HepG2 (cell line): ENCODE measurements at regions not wholly inside any gene's neighbourhood (a gene's known extent, or its start where the extent isn't known, plus 50 kb on each side); places are given as distances from the start of the nearest gene placed in this dataset.

ENCODE experiments used
- ATAC-seq: fragments of 200-7000 bp; cut with Tn5 transposase; 3 replicates; pipeline ENCODE4 v1.9.1; 2020; ENCODE audit warnings: mild to moderate bottlenecking, moderate library complexity
- BruUV-seq: library from RNA; stranded (reverse); fragments of 400-500 nt; replicated peaks from 2 replicates; lab custom pipeline; 2021; lab: Mats Ljungman, UMichigan
- CTCF ChIA-PET: fragments of 300-600 bp; formaldehyde crosslinking; extraction: SDS; loops from one replicate; lab custom pipeline; 2021; ENCODE audit warnings: low total read pairs, inconsistent platforms, low intra/inter-chr PET ratio; lab: Yijun Ruan, JAX
- POLR2A ChIA-PET: fragments of 350-600 bp; sonication (Branson Sonifier 250); formaldehyde crosslinking; loops from one replicate; lab custom pipeline; 2020; ENCODE audit warnings: antibody characterized with exemption, inconsistent platforms; lab: Yijun Ruan, JAX
- DNase-seq: peaks from one replicate; pipeline ENCODE4 v3.0.0-alpha.2; 2015; ENCODE audit warnings: low spot score
- FAIRE-seq: peaks from 3 replicates; lab custom pipeline; 2011; peaks lifted over from hg19 to GRCh38; lab: Jason Lieb, UNC
- H2AFZ ChIP-seq: one replicate; pipeline ENCODE4 v1.6.1; 2011; ENCODE audit warnings: low read length, inconsistent platforms
- H3K27ac ChIP-seq: fragments of 300-600 bp; 3 replicates; pipeline ENCODE4 v1.8.0; 2011; ENCODE audit warnings: mixed run types, mild to moderate bottlenecking, mixed read lengths, low read length, inconsistent platforms; ENCODE audit not compliant: insufficient read depth; ENCODE audit errors: extremely low read length
- H3K27me3 ChIP-seq, 2 experiments: fragments of 200-600 bp in 1 of 2; 2 replicates in 1 of 2; 3 replicates in 1 of 2; pipeline versions ENCODE4 v1.6.0 to v1.8.0; 2011; ENCODE audit warnings: low read length in 2 of 2, mild to moderate bottlenecking in 2 of 2, moderate library complexity in 2 of 2, inconsistent platforms in 1 of 2; ENCODE audit not compliant: insufficient read depth in 2 of 2, control insufficient read depth in 1 of 2
- H3K36me3 ChIP-seq, 2 experiments: fragments of 200-600 bp in 1 of 2; replicated peaks in 1 of 2; 2 replicates in 1 of 2; 3 replicates in 1 of 2; pipeline versions ENCODE4 v1.5.1 to v1.8.0; 2011; ENCODE audit warnings: low read length in 2 of 2, inconsistent platforms in 1 of 2; ENCODE audit not compliant: insufficient read depth in 2 of 2, control insufficient read depth in 1 of 2
- H3K4me1 ChIP-seq: 2 replicates; pipeline ENCODE4 v1.5.1; 2012; ENCODE audit warnings: low read length, inconsistent platforms; ENCODE audit not compliant: insufficient read depth
- H3K4me2 ChIP-seq: 2 replicates; pipeline ENCODE4 v1.6.0; 2011; ENCODE audit warnings: low read depth, low read length, inconsistent platforms
- H3K4me3 ChIP-seq, 3 experiments: fragments of 200-600 bp in 1 of 3; sonication (generic), shearing (Covaris generic) in 1 of 3; replicated peaks in 1 of 3; 2 replicates each; pipeline ENCODE4 v1.5.1; 2011 to 2016; ENCODE audit warnings: low read length in 3 of 3, inconsistent platforms in 2 of 3, low read depth in 2 of 3, mild to moderate bottlenecking in 2 of 3, control low read depth in 1 of 3, mixed read lengths in 1 of 3; ENCODE audit not compliant: insufficient read depth in 1 of 3
- H3K79me2 ChIP-seq: one replicate; pipeline ENCODE4 v1.6.1; 2011; ENCODE audit warnings: low read length, inconsistent platforms; ENCODE audit not compliant: insufficient read depth
- H3K9ac ChIP-seq: 2 replicates; pipeline ENCODE4 v1.6.0; 2011; ENCODE audit warnings: mild to moderate bottlenecking, low read depth, low read length, inconsistent platforms; ENCODE audit not compliant: insufficient read depth
- H3K9me3 ChIP-seq: 2 replicates; pipeline ENCODE4 v1.5.1; 2012; ENCODE audit warnings: mild to moderate bottlenecking, low read length
- H4K20me1 ChIP-seq: 2 replicates; pipeline ENCODE4 v1.6.0; 2011; ENCODE audit warnings: inconsistent platforms, mild to moderate bottlenecking, low read length, moderate library complexity; ENCODE audit not compliant: insufficient read depth
- CBX5 ChIP-seq: sonication (generic); formaldehyde crosslinking; IDR thresholded peaks from 2 replicates; pipeline ENCODE4 v1.4.0; 2020; ENCODE audit warnings: missing genetic modification reagents, borderline replicate concordance
- CEBPG ChIP-seq: IDR thresholded peaks from 2 replicates; pipeline ENCODE4 v1.6.1; 2016
- HOMEZ ChIP-seq: IDR thresholded peaks from 2 replicates; pipeline ENCODE4 v1.6.1; 2016; ENCODE audit warnings: low read depth
- NAIF1 ChIP-seq: sonication (generic); formaldehyde crosslinking; IDR thresholded peaks from 2 replicates; pipeline ENCODE4 v1.5.0; 2020; ENCODE audit warnings: mild to moderate bottlenecking, missing genetic modification reagents, borderline replicate concordance
- NR2F1 ChIP-seq, 2 experiments: fragments of 450-650 bp in 1 of 2; formaldehyde crosslinking in 1 of 2; IDR thresholded peaks; 2 replicates each; pipeline versions ENCODE4 v1.5.0 to v1.6.1; 2016 to 2020; ENCODE audit warnings: mild to moderate bottlenecking in 1 of 2, missing compliant biosample characterization in 1 of 2, missing genetic modification reagents in 1 of 2, moderate library complexity in 1 of 2
- POLR2A ChIP-seq, 2 experiments: IDR thresholded peaks; 2 replicates each; pipeline ENCODE4 v1.6.1; 2011; ENCODE audit warnings: low read depth in 2 of 2, low read length in 2 of 2, mild to moderate bottlenecking in 1 of 2, moderate library complexity in 1 of 2; ENCODE audit not compliant: insufficient read depth in 1 of 2
- SIN3B ChIP-seq: fragments of 150-350 bp; IDR thresholded peaks from 2 replicates; pipeline ENCODE4 v1.6.1; 2014; ENCODE audit warnings: low read length
- SKIL ChIP-seq: sonication (generic); formaldehyde crosslinking; IDR thresholded peaks from 2 replicates; pipeline ENCODE4 v1.8.0; 2022; ENCODE audit warnings: missing genetic modification reagents, mild to moderate bottlenecking, moderate library complexity, borderline replicate concordance
- ZNF143 ChIP-seq: sonication (generic); formaldehyde crosslinking; IDR thresholded peaks from 2 replicates; pipeline ENCODE4 v1.4.0; 2020; ENCODE audit warnings: missing genetic modification reagents
- ZNF18 ChIP-seq: sonication (generic); formaldehyde crosslinking; IDR thresholded peaks from 2 replicates; pipeline ENCODE4 v1.8.0; 2022; ENCODE audit warnings: mild to moderate bottlenecking, missing genetic modification reagents; ENCODE audit not compliant: insufficient replicate concordance
- ZNF501 ChIP-seq: sonication (generic); formaldehyde crosslinking; IDR thresholded peaks from 2 replicates; pipeline ENCODE4 v1.5.1; 2020; ENCODE audit warnings: mild to moderate bottlenecking, moderate library complexity, missing genetic modification reagents
- ZNF550 ChIP-seq: sonication (generic); formaldehyde crosslinking; IDR thresholded peaks from 2 replicates; pipeline ENCODE4 v1.4.0; 2020; ENCODE audit warnings: mild to moderate bottlenecking, missing genetic modification reagents, borderline replicate concordance
- ZNF567 ChIP-seq: sonication (generic); formaldehyde crosslinking; IDR thresholded peaks from 2 replicates; pipeline ENCODE4 v1.8.1; 2023; ENCODE audit warnings: mild to moderate bottlenecking, missing genetic modification reagents, borderline replicate concordance
- ZNF607 ChIP-seq: sonication (generic); formaldehyde crosslinking; IDR thresholded peaks from 2 replicates; pipeline ENCODE4 v1.5.1; 2020; ENCODE audit warnings: missing genetic modification reagents, mild to moderate bottlenecking, borderline replicate concordance
- ZNF816 ChIP-seq: sonication (generic); formaldehyde crosslinking; IDR thresholded peaks from 2 replicates; pipeline ENCODE4 v1.8.0; 2022; ENCODE audit warnings: missing genetic modification reagents, mild to moderate bottlenecking, borderline replicate concordance
- WGBS: methylation state at CpG from one replicate; pipeline ENCODE4 v1.1.6; 2017; ENCODE audit warnings: low lambda C conversion rate; 5-methylcytosine and 5-hydroxymethylcytosine counted together
- in situ Hi-C: cut with HindIII; loops from 2 replicates; pipeline ENCODE4 v1.10.0; 2017; ENCODE audit warnings: low pct_unique_long_range_greater_than_20kb; ENCODE audit not compliant: extremely low pct_ligation_motif_present
- intact Hi-C: fragments of 100-400 bp; cut with micrococcal nuclease; formaldehyde crosslinking; loops from one replicate; pipeline ENCODE4 v1.10.0; 2022; ENCODE audit not compliant: unreplicated experiment

- no peak for TF ChIP-seq ZNF607 (CRISPR knock-in tag)
- no peak for TF ChIP-seq ZNF501
Measured at GRCh38 chr2:16117791-16118610, 177.7 kb downstream of the MYCN start (continued).

- H3K4me2 ChIP-seq = no peak overlapping the region
- DNase-seq = no peak
- in situ Hi-C loops = no loop called here
- TF ChIP-seq ZNF18 (no peak), HOMEZ (CRISPR knock-in tag) (no peak), ZNF550 (CRISPR knock-in tag) (no peak), NAIF1 (CRISPR knock-in tag) (no peak), CEBPG (CRISPR knock-in tag) (no peak), NR2F1 (CRISPR knock-in tag; IDR thresholded peaks at IDR 0.05) (no peak), POLR2A (IDR thresholded peaks at IDR 0.05; ENCODE audit: insufficient read depth in 1 of 2, low read depth in 2 of 2, low read length in 2 of 2) (no peak), SKIL (CRISPR knock-in tag) (no peak), CBX5 (no peak), ZNF567 (no peak), ZNF816 (no peak), ZNF143 (CRISPR knock-in tag) (no peak), SIN3B (no peak)
Measured at GRCh38 chr2:16117021-16117700, 176.8 kb downstream of the MYCN start.

More at GRCh38 chr2:16117021-16117700, 176.8 kb downstream of the MYCN start:
- no TSS peak for BruUV-seq
- Histone ChIP-seq H3K79me2 (no peaks in the 10 kb centered on the region), H3K4me1 (peaks cover 24% of the 10 kb centered on the region), H3K27ac (no peak overlapping the region), H4K20me1 (no peaks in the 10 kb centered on the region), H2AFZ (no peak overlapping the region), H3K27me3 (no peaks in the 10 kb centered on the region; a peak in 1 of 5 replicates), H3K36me3 (no peaks in the 10 kb centered on the region), H3K9me3 (peaks cover 6% of the 10 kb centered on the region; the same call in 1 of the 2 replicates), H3K4me3 (no peak overlapping the region), H3K9ac (no peak overlapping the region)
- POLR2A ChIA-PET = no interaction called here
- CTCF ChIA-PET = no interaction called here
- intact Hi-C loops = no loop called here
- no peak for FAIRE-seq
- no peak for ATAC-seq
- 57% methylated on average over 9 of the region's 9 CpGs for WGBS
